ENCODE measurements at regions not wholly inside any gene's neighbourhood (a gene's known extent, or its start where the extent isn't known, plus 50 kb on each side); places are given as distances from the start of the nearest gene placed in this dataset.

GRCh38 chr5:167871091-167871490 lies 420.4 kb upstream of the WWC1 start:
- no peak for DNase-seq (ENCODE audit: extremely low read depth, insufficient read length)
- Histone ChIP-seq H3K4me3 (replicated peaks; ENCODE audit: low read depth, low read length) (no peak overlapping the region), H3K27me3 (replicated peaks; ENCODE audit: control insufficient read depth, insufficient read depth, low read length) (no peaks in the 10 kb centered on the region), H3K36me3 (ENCODE audit: control insufficient read depth, insufficient read depth, low read length) (no peaks in the 10 kb centered on the region)
- TF ChIP-seq, protein P1, sequence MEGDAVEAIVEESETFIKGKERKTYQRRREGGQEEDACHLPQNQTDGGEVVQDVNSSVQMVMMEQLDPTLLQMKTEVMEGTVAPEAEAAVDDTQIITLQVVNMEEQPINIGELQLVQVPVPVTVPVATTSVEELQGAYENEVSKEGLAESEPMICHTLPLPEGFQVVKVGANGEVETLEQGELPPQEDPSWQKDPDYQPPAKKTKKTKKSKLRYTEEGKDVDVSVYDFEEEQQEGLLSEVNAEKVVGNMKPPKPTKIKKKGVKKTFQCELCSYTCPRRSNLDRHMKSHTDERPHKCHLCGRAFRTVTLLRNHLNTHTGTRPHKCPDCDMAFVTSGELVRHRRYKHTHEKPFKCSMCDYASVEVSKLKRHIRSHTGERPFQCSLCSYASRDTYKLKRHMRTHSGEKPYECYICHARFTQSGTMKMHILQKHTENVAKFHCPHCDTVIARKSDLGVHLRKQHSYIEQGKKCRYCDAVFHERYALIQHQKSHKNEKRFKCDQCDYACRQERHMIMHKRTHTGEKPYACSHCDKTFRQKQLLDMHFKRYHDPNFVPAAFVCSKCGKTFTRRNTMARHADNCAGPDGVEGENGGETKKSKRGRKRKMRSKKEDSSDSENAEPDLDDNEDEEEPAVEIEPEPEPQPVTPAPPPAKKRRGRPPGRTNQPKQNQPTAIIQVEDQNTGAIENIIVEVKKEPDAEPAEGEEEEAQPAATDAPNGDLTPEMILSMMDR (IDR thresholded peaks at IDR 0.05; ENCODE audit: insufficient read depth, low read length, poor library complexity, severe bottlenecking) = no peak

- no peaks in the 10 kb centered on the region for H3K36me3 ChIP-seq (ENCODE audit: control insufficient read depth, insufficient read depth, low read length)
- no peak for DNase-seq (ENCODE audit: extremely low read depth, insufficient read length)
- no peaks in the 10 kb centered on the region for H3K27me3 ChIP-seq (replicated peaks; ENCODE audit: control insufficient read depth, insufficient read depth, low read length)
- H3K4me3 ChIP-seq (replicated peaks; ENCODE audit: low read depth, low read length) = no peak overlapping the region
- TF ChIP-seq, protein P1 (IDR thresholded peaks at IDR 0.05; ENCODE audit: insufficient read depth, low read length, poor library complexity, severe bottlenecking) = no peak
Measured at GRCh38 chr5:167872791-167873190, 418.7 kb upstream of the WWC1 start.

DNA sequence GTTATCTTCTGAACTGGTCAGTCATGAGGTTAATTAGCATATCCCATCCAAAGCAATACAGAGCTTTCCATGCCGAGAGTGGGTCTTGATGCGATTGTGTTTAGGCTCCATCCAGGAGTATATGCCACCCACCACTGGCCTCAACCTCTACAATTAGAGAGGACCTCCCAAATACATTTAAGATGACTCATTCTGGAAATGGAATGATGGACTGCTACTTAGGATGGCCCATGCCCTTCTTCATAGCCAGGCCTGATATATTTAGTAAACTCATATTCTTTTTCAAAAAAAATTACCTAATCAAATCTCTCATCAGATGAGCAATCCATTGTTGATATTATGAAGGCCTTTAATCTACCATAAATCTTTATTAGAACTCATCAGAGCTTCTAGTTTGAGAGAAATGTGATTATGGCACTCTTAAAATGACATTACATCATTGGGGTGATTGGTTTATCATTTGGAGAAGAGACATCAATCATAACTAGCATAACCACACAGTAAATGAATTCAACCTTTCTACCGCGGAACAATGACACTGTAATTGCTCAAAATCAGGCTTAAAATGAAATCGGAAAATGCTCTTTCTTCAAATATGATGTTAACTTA lies 414.2 kb upstream of the WWC1 start:
- DNase-seq (ENCODE audit: extremely low read depth, insufficient read length) = no peak
- H3K36me3 ChIP-seq (ENCODE audit: control insufficient read depth, insufficient read depth, low read length) = no peaks in the 10 kb centered on the region

GRCh38 chr5:167877924-167878323 lies 413.5 kb upstream of the WWC1 start:
- no peaks in the 10 kb centered on the region for H3K36me3 ChIP-seq (ENCODE audit: control insufficient read depth, insufficient read depth, low read length)
- DNase-seq (ENCODE audit: extremely low read depth, insufficient read length) = no peak
- no peak overlapping the region for H3K4me3 ChIP-seq (replicated peaks; ENCODE audit: low read depth, low read length)
- TF ChIP-seq, protein P1 (IDR thresholded peaks at IDR 0.05; ENCODE audit: insufficient read depth, low read length, poor library complexity, severe bottlenecking) = no peak
- no peaks in the 10 kb centered on the region for H3K27me3 ChIP-seq (replicated peaks; ENCODE audit: control insufficient read depth, insufficient read depth, low read length)

More for the DNA sequence above, 414.2 kb upstream of the WWC1 start:
- TF ChIP-seq, protein P1 (IDR thresholded peaks at IDR 0.05; ENCODE audit: insufficient read depth, low read length, poor library complexity, severe bottlenecking) = no peak
- Histone ChIP-seq H3K27me3 (replicated peaks; ENCODE audit: control insufficient read depth, insufficient read depth, low read length) (no peaks in the 10 kb centered on the region), H3K4me3 (replicated peaks; ENCODE audit: low read depth, low read length) (no peak overlapping the region)

DNA sequence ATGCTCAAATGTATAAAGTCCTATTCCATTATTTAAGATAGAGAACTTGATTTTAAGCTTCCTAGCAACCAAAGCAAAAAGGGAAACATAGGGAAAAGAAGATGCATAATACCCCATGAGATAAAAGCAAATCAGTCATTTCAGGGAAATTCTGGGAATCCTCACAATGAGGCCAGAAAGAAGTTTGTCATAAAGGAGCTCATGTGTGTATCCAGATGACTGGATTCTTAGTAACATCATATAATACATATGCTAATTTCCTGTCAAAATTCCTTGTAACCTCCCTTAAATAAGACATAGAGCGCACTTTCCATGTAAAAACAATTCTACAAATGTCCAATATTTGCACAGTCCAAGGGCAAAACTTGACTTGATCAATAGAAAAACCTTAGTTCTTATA lies 411.0 kb upstream of the WWC1 start:
- DNase-seq (ENCODE audit: extremely low read depth, insufficient read length) = no peak
- TF ChIP-seq, protein P1 (IDR thresholded peaks at IDR 0.05; ENCODE audit: insufficient read depth, low read length, poor library complexity, severe bottlenecking) = no peak
- Histone ChIP-seq H3K27me3 (replicated peaks; ENCODE audit: control insufficient read depth, insufficient read depth, low read length) (no peaks in the 10 kb centered on the region), H3K4me3 (replicated peaks; ENCODE audit: low read depth, low read length) (no peak overlapping the region), H3K36me3 (ENCODE audit: control insufficient read depth, insufficient read depth, low read length) (no peaks in the 10 kb centered on the region)

GRCh38 chr5:167881041-167881440 lies 410.4 kb upstream of the WWC1 start:
- no peak for DNase-seq (ENCODE audit: extremely low read depth, insufficient read length)
- H3K4me3 ChIP-seq (replicated peaks; ENCODE audit: low read depth, low read length) = no peak overlapping the region
- H3K36me3 ChIP-seq (ENCODE audit: control insufficient read depth, insufficient read depth, low read length) = no peaks in the 10 kb centered on the region
- TF ChIP-seq, protein P1 (IDR thresholded peaks at IDR 0.05; ENCODE audit: insufficient read depth, low read length, poor library complexity, severe bottlenecking) = no peak
- no peaks in the 10 kb centered on the region for H3K27me3 ChIP-seq (replicated peaks; ENCODE audit: control insufficient read depth, insufficient read depth, low read length)
